Neural cell (in vitro differentiated cells): ENCODE measurements at regions not wholly inside any gene's neighbourhood (a gene's known extent, or its start where the extent isn't known, plus 50 kb on each side); places are given as distances from the start of the nearest gene placed in this dataset.
A peak's percentile ranks its signal among the peaks of the same experiment; 100 is the strongest.

Source experiments
- H2AFZ ChIP-seq: fragments of 200-600, 300-800 bp; sonication (generic), shearing (Covaris generic); 2 replicates; pipeline ENCODE4 v1.6.0; 2014; ENCODE audit warnings: low read depth, mild to moderate bottlenecking, antibody characterized with exemption, low read length, moderate library complexity
- H3F3A ChIP-seq: fragments of 200-600 bp; shearing (Covaris generic); 2 replicates; pipeline ENCODE4 v1.6.1; 2016; ENCODE audit warnings: mild to moderate bottlenecking, moderate library complexity, mixed read lengths, antibody characterized with exemption, low read length; ENCODE audit not compliant: insufficient read depth, poor library complexity, severe bottlenecking
- H3K27ac ChIP-seq: fragments of 200-600, 300-800 bp; sonication (generic), shearing (Covaris generic); 2 replicates; pipeline ENCODE4 v1.5.1; 2014; ENCODE audit warnings: mild to moderate bottlenecking, low read length, moderate library complexity
- H3K27me3 ChIP-seq: fragments of 300-800, 200-600 bp; sonication (generic), shearing (Covaris generic); 2 replicates; pipeline ENCODE4 v1.6.0; 2014; ENCODE audit warnings: mild to moderate bottlenecking, low read depth, low read length, moderate library complexity; ENCODE audit not compliant: insufficient read depth
- H3K36me3 ChIP-seq: fragments of 300-800, 200-600 bp; sonication (generic), shearing (Covaris generic); 2 replicates; pipeline ENCODE4 v1.5.1; 2014; ENCODE audit warnings: mild to moderate bottlenecking, antibody characterized with exemption, low read length, moderate library complexity; ENCODE audit not compliant: insufficient read depth
- H3K4me2 ChIP-seq: fragments of 300-800, 200-600 bp; sonication (generic), shearing (Covaris generic); 2 replicates; pipeline ENCODE4 v1.6.0; 2014; ENCODE audit warnings: mild to moderate bottlenecking, low read length
- H3K4me3 ChIP-seq: fragments of 300-800, 200-600 bp; sonication (generic), shearing (Covaris generic); 2 replicates; pipeline ENCODE4 v1.5.1; 2014; ENCODE audit warnings: mild to moderate bottlenecking, low read length, moderate library complexity
- H3K79me2 ChIP-seq: fragments of 200-600 bp; shearing (Covaris generic); replicated peaks from 2 replicates; pipeline ENCODE4 v1.6.0; 2014; ENCODE audit warnings: mild to moderate bottlenecking, low read length, moderate library complexity; ENCODE audit not compliant: insufficient read depth
- H3K9ac ChIP-seq: fragments of 300-800, 200-600 bp; sonication (generic), shearing (Covaris generic); 2 replicates; pipeline ENCODE4 v1.6.1; 2016; ENCODE audit warnings: mild to moderate bottlenecking, low read length, mixed read lengths
- H3K9me2 ChIP-seq: fragments of 200-600 bp; shearing (Covaris generic); 2 replicates; pipeline ENCODE4 v1.6.1; 2016; ENCODE audit warnings: mild to moderate bottlenecking, low read length, mixed read lengths; ENCODE audit not compliant: insufficient read depth
- H3K9me3 ChIP-seq: fragments of 200-600, 300-800 bp; sonication (generic), shearing (Covaris generic); 2 replicates; pipeline ENCODE4 v1.6.1; 2016; ENCODE audit warnings: mild to moderate bottlenecking, mixed run types, low read length, moderate library complexity, mixed read lengths
- H4K20me1 ChIP-seq: fragments of 200-600 bp; shearing (Covaris generic); 2 replicates; pipeline ENCODE4 v1.6.1; 2016; ENCODE audit warnings: mild to moderate bottlenecking, mixed run types; ENCODE audit not compliant: insufficient read depth
- CTCF ChIP-seq: fragments of 450-650 bp; IDR thresholded peaks from 2 replicates; pipeline ENCODE4 v1.5.1; 2014; ENCODE audit warnings: antibody characterized with exemption, mild to moderate bottlenecking, moderate library complexity; ENCODE audit not compliant: poor library complexity, severe bottlenecking
- EP300 ChIP-seq: fragments of 450-650 bp; conservative IDR thresholded peaks from 2 replicates; pipeline ENCODE4 v1.6.1; 2014; ENCODE audit warnings: antibody characterized with exemption, mild to moderate bottlenecking, moderate library complexity; ENCODE audit not compliant: poor library complexity, severe bottlenecking
- EZH2 ChIP-seq: fragments of 200-600, 300-800 bp; shearing (Covaris generic), sonication (generic); IDR thresholded peaks from 2 replicates; pipeline ENCODE4 v1.6.1; 2014; ENCODE audit warnings: antibody characterized with exemption, low read length, borderline replicate concordance, mild to moderate bottlenecking; ENCODE audit not compliant: insufficient read depth, poor library complexity, severe bottlenecking
- MXI1 ChIP-seq: fragments of 450-650 bp; conservative IDR thresholded peaks from 2 replicates; pipeline ENCODE4 v1.6.1; 2014; ENCODE audit warnings: antibody characterized with exemption, mild to moderate bottlenecking; ENCODE audit not compliant: poor library complexity, severe bottlenecking
- POLR2AphosphoS5 ChIP-seq: IDR thresholded peaks from 2 replicates; pipeline ENCODE4 v1.6.1; 2012
- RAD21 ChIP-seq: fragments of 450-650 bp; conservative IDR thresholded peaks from 2 replicates; pipeline ENCODE4 v1.6.1; 2014; ENCODE audit warnings: antibody characterized with exemption, mild to moderate bottlenecking, moderate library complexity
- REST ChIP-seq: IDR thresholded peaks from 2 replicates; pipeline ENCODE4 v1.6.1; 2012; ENCODE audit warnings: borderline replicate concordance
- SMC3 ChIP-seq: fragments of 450-650 bp; conservative IDR thresholded peaks from 2 replicates; pipeline ENCODE4 v1.6.1; 2014; ENCODE audit warnings: antibody characterized with exemption, mild to moderate bottlenecking, moderate library complexity; ENCODE audit not compliant: poor library complexity
- TAF1 ChIP-seq: IDR thresholded peaks from 2 replicates; pipeline ENCODE4 v1.6.1; 2012; ENCODE audit warnings: low read depth

- Histone ChIP-seq H3K27ac (no peak overlapping the region), H3K79me2 (no peaks in the 10 kb centered on the region), H2AFZ (no peak overlapping the region), H3K27me3 (no peaks in the 10 kb centered on the region), H3K4me3 (no peak overlapping the region), H3K9ac (no peak overlapping the region), H4K20me1 (no peaks in the 10 kb centered on the region), H3K36me3 (no peaks in the 10 kb centered on the region), H3K4me2 (no peak overlapping the region), H3F3A (no peaks in the 10 kb centered on the region), H3K9me2 (no peaks in the 10 kb centered on the region), H3K9me3 (no peaks in the 10 kb centered on the region)
- TF ChIP-seq EP300: no peak
These were observed 526.8 kb upstream of the GRAMD2B start for GRCh38 chr5:125896368-125896767.

GRCh38 chr5:125897089-125897488 is 526.1 kb upstream of the GRAMD2B start:
- Histone ChIP-seq H3K4me2 (no peak overlapping the region), H3K79me2 (no peaks in the 10 kb centered on the region), H2AFZ (no peak overlapping the region)

GRCh38 chr5:125898851-125899405 is 524.3 kb upstream of the GRAMD2B start:
- TF ChIP-seq CTCF (no peak), REST (no peak), TAF1 (no peak), MXI1 (no peak), POLR2AphosphoS5 (no peak), EP300 (no peak), EZH2 (no peak), SMC3 (no peak), RAD21 (no peak)
- no peaks in the 10 kb centered on the region for H4K20me1 ChIP-seq
- H3K9me2 ChIP-seq: no peaks in the 10 kb centered on the region
- H3K27ac ChIP-seq: no peak overlapping the region
- no peak overlapping the region for H2AFZ ChIP-seq
- no peaks in the 10 kb centered on the region for H3K27me3 ChIP-seq
- no peaks in the 10 kb centered on the region for H3K36me3 ChIP-seq
- no peaks in the 10 kb centered on the region for H3K9me3 ChIP-seq
- no peak overlapping the region for H3K4me3 ChIP-seq
- no peaks in the 10 kb centered on the region for H3K79me2 ChIP-seq
- no peak overlapping the region for H3K4me2 ChIP-seq
- H3K9ac ChIP-seq: no peak overlapping the region
- H3F3A ChIP-seq: no peaks in the 10 kb centered on the region

More at GRCh38 chr5:125897089-125897488, 526.1 kb upstream of the GRAMD2B start:
- Histone ChIP-seq H3K9ac (no peak overlapping the region), H3K36me3 (no peaks in the 10 kb centered on the region), H3F3A (no peaks in the 10 kb centered on the region), H3K9me2 (no peaks in the 10 kb centered on the region), H3K27ac (no peak overlapping the region), H3K4me3 (no peak overlapping the region), H4K20me1 (no peaks in the 10 kb centered on the region), H3K27me3 (no peaks in the 10 kb centered on the region), H3K9me3 (no peaks in the 10 kb centered on the region)
- TF ChIP-seq SMC3: no peak
- peak; percentile 20 for TF ChIP-seq POLR2AphosphoS5
